GM12873 (cell line): ENCODE measurements at regions not wholly inside any gene's neighbourhood (a gene's known extent, or its start where the extent isn't known, plus 50 kb on each side); places are given as distances from the start of the nearest gene placed in this dataset.

ENCODE experiments used
- CTCF ChIP-seq: IDR thresholded peaks from 2 replicates; pipeline ENCODE4 v1.5.1; 2012; ENCODE audit warnings: low read depth, mild to moderate bottlenecking, moderate library complexity, low read length, control low read depth; ENCODE audit not compliant: insufficient read depth; ENCODE audit errors: missing control alignments

- TF ChIP-seq CTCF: no peak
These were observed 54.1 kb upstream of the FOXQ1 start for GRCh38 chr6:1257778-1258177.

GRCh38 chr6:1256435-1257008 lies 55.4 kb upstream of the FOXQ1 start:
- no peak for TF ChIP-seq CTCF

GRCh38 chr6:1255636-1256365 lies 56.1 kb upstream of the FOXQ1 start:
- no peak for TF ChIP-seq CTCF

GRCh38 chr6:1254326-1254725 lies 57.6 kb upstream of the FOXQ1 start:
- TF ChIP-seq CTCF: no peak

- no peak for TF ChIP-seq CTCF
These were observed 58.1 kb upstream of the FOXQ1 start for GRCh38 chr6:1253816-1254215.

GRCh38 chr6:1251198-1252155 lies 60.4 kb upstream of the FOXQ1 start:
- no peak for TF ChIP-seq CTCF
